SKM-1 treated with dmso at 0.1 percent for 144 hours (cell line): ENCODE measurements at regions not wholly inside any gene's neighbourhood (a gene's known extent, or its start where the extent isn't known, plus 50 kb on each side); places are given as distances from the start of the nearest gene placed in this dataset.
A peak's percentile ranks its signal among the peaks of the same experiment; 100 is the strongest.
"Not testable (repeated sequence)": the region's sequence is repeated elsewhere in the genome, so short reads cannot be mapped to it uniquely, and the experiment has no call there.

Source experiments
- DNase-seq: peaks from one replicate; lab custom pipeline; 2025; ENCODE audit not compliant: unreplicated experiment; lab: John Stamatoyannopoulos, UW

DNA sequence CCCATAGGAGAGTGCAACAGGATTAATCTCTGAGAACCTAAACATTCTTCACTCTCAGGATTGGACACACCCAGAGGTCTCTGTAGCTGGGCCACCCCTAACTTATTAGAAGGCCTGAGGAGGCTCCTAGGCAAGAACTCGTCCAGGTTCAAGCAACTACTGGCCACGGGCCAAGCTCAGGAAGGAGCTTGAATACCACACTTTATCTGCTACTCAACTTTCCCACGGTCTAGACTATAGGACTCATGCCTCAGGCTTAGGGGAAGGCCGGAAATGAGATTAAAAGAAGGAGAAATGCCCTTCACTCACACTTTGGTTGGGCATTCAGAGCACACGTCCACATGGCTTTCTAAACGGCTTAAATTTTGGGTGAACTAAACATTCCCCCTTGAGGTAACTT, 142.8 kb upstream of the PHYHIPL start:
- no peak for DNase-seq

DNA sequence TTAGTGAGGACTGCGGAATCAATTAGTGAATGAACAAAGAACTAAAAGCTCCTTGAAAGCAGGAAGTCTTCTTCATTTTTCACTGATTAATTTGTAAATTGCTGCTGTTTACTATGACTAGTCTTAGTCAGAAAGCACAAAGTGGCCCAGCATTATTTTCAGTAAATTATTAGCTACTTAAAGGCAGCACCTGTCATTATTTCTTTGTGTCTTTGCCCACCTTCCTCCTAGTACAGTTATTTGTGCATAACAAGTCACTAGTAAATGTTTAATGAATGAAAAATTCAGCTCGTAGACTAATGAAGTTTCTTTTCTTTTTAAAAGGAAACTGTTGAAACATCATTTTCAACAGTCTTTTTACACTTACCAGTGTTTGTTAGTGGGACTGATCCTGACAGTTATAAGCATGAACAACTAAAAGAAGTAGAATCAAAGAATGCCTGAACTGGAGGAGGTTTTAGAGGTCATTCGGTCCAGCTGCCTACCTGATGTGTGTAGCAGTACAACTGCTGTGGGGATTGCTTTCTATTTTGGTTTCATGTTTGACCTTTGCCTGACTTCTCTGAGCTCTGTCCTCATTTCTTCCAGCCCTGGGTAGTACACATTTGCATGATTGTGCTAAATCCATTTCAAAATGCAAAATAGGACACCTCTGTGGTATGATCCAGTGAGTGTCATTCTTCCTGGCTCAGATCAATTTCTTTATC, 140.0 kb upstream of the PHYHIPL start:
- no peak for DNase-seq

DNA sequence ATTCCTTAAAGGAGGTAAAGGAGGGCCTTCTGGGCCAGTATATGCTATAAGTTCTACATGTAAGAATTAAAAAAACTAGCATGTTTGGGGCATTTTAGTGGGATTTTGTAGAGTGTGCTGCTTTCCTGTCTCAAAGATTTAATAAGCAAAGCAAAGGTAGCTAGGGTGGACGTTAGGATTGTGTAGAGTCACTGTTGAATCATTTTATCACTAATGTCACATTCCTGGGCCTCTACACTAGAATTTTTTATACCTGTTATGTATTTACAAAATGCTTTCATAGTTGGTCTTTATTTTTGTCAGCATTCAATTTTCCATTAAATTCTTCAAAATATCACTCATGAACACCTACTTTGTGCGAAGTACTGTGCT, 139.4 kb upstream of the PHYHIPL start:
- DNase-seq = no peak

DNA sequence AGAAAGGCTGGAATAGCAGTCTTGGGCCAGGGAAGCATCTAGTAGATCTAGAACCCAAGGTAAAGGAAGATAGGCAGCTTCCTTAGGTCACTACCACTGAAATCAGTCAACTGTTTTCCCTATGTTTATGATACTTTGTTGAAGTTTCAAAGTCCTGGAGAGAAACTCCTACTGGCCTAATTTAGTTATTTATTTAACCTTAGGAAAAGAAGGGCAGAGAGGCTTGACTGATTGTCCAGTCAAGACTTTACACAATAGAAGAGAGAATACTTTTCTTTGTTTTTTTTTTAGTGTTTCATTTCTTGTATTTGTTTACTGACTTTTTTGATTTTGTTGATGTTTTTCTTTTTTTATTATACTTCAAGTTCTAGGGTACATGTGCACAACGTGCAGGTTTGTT, 138.9 kb upstream of the PHYHIPL start:
- no peak for DNase-seq

DNA sequence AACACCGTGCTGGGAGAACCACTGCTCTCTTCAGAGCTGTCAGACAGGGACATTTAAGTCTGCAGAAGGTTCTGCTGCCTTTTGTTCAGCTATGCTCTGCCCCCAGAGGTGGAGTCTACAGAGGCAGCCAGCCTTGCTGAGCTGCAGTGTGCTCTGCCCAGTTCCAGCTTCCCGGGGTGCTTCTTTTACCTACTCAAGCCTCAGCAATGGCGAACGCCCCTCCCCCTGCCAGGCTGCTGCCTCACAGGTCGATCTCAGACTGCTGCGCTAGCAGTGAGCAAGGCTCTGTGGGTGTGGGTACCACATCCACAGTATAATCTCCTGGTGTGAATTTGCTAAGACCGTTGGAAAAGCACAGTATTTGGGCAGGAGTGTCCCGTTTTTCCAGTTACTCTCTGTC, 133.1 kb upstream of the PHYHIPL start:
- DNase-seq = not testable (repeated sequence)

DNA sequence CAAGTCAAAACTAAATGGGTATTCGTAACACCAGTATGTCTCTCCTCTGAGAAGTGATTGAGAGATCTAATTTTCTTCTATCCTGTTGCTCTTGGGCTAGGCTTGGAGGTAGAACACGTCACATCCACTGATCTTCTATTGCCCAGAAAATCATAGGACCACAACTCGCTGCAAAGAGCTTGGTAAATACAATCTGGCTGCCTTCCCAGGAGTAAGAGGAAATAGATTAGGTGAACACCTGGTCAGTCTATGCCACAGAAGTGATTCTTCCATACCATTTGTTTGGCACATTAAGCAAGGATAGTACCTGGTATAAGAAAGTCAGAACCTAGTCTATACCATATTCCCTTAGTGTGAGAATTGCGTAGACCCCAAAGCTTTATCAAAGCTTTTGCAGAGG, 129.3 kb upstream of the PHYHIPL start:
- no peak for DNase-seq

DNA sequence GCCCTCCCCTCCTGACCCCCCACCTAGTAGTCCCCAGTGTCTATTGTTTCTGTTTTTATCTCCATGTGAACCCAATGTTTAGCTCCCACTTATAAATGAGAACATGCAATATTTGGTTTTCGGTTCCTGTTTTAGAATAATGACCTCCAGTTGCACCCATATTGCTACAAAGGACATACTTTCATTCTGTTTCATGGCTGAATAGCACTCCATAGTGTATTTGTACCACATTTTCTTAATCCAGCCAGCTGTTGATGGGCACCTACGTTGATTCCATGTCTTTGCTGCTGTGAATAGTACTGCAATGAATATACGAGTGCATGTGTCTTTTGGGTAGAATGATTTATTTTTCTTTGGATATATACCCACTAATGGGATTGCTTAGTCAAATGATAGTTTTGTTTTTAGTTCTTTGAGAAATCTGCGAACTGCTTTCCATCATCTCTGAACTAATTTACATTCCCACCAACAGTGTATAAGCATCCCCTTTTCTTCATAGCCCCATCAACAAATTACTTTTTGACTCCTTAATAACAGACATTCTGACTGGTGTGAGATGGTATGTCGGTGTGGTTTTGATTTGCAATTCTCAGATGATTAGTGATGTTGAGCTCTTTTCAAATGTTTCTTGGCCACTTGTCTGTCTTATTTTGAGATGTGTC, 128.4 kb upstream of the PHYHIPL start:
- peak; percentile 41 for DNase-seq

DNA sequence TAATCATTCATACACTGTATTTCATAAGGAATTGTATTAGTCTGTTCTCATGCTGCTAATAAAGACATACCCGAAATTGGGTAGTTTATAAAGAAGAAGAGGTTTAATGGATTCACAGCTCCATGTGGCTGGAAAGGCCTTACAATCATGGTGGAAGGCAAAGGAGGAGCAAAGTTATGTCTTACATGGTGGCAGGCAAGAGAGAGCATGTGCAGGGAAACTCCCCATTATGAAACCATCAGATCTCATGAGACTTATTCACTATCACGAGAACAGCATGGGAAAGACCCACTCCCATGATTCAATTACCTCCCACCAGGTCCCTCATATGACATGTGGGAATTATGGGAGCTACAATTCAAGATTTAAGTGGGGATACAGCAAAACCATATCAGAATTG, 122.9 kb upstream of the PHYHIPL start:
- DNase-seq = not testable (repeated sequence)

DNA sequence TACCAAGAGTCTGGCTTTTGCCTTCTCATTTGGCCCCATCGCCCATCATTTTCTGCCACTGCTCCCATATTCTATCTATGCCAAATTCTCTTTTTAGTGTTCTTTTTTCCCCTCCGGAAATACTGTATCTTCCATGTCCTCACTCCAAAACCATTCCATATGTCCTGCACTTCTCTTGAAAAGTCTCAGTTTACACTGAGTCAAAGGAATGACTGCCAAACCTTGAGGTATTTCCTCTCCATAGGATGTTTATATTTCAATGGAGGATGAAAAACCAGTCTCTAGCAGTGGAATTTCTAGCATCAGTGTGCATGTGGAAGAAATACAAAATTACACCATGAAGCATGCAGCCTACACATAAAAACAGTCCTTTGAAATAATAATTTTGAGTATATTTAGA, 121.4 kb upstream of the PHYHIPL start:
- DNase-seq = no peak

DNA sequence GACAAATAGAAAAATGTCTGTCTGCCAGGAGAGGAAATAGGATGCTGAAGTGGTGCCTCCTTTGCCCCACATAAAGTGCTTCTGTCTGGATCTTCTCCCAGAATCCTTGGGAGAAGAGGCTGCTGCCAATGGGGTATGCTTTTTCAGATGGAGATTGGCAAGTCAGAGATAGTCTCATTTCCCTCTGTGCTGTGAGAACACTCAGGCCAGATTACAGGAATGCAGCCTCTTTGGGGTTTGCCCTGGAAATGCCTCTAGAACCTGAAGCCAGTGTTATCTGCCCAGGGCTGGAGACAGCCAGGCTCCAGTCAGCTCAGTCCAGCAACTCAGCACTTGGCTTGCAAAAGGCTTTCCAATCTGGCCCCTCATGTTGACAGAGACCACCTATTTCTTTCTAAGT, 119.1 kb upstream of the PHYHIPL start:
- DNase-seq = no peak

DNA sequence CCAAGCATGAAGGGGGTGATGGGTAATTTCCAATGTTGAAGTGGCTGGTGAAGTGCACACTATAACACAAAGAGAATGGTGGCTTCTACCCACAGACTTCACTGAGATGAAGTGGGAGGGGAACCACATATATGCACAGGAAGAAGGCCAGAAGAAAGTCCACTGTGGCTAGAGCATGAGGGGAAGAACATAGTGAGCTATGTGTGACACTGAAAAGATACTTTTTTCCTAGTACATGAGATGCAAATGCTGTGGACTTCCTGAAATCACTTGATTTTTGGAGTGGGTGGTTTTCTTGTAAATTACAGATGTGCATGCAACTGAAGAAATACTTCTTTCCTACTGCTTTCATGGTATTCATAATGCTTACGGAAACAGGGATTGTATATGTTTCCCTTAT, 115.6 kb upstream of the PHYHIPL start:
- no peak for DNase-seq

DNA sequence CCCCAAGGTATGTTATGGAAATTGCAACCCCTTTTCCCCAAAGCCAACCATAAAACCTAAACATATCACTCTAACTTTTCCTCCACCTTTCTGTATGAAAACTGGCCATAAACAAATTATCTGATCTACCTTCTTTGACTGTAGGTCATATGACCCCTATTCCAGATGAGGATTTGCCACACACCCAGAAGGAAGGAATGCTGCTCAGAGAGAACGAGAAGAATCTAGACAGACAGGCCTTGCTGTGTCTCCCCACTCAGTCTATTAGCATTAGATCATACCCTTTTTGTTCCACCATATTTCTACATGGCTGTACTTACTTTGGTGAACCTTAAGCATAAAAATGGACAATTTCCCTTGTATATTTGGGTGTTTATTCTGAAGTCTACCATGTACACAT, 113.0 kb upstream of the PHYHIPL start:
- DNase-seq = no peak

DNA sequence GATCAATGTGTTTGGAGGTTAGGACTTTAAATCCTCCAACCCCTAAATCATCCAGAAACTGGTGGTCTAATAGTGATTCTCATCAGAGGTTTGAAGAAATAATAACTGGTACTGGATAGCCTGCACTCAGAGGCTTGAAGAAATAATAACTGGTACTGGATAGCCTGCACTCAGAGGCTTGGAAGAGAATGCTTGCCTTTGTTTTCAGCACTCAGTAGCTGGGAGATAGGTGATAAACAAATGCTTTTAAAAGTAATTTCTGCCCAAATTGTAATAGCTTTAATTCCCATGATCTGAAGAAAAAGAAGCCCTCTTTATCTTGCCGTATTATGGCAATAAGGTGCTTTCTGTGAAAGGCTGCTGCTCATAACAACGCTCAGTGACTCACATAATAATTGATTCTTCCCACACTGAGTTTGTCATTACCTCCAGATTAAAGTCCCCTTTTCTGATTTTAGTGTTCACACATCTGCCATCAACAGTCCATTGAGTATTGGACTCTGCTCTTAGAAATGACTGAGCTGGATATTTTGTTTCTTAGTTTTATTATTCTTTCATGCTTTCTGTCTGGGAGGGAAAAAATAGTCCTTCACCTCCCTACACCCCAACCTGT, 112.3 kb upstream of the PHYHIPL start:
- DNase-seq = no peak

DNA sequence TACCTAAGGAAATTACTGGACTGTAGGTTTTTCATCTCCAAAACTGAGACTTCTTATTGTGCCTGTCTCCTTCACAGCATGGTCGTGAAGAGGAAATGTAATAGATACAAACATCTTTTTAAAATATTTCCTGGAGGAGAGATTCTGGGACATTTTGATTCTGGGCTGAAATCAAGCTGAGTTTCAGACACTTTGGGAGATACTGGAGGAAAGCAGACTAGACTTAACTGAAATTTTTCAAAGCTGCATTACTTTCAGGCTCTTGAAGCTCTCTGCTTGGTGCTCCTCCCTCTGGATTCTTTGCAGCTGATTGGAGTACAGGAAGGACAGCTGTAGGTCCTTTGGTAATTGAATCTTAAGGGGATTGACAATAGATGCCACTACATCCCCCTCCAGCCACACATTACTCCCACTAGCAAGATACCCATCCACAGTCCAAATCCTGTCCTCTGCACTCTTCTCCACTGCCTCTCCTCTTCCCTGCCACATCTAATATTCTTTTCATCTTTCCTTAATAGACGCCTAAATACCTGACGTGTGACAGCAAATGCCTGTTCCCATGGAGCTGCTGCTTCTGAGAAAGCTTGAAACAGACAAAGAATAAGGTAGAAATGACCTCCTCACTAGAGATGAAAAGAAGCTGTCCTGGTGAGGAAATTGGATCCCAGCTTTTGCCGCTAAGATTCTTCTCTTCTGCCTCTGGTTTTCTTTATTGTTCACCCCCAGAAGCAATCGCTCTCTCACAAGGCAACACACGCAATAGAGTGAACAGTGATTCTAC, 111.5 kb upstream of the PHYHIPL start:
- no peak for DNase-seq

DNA sequence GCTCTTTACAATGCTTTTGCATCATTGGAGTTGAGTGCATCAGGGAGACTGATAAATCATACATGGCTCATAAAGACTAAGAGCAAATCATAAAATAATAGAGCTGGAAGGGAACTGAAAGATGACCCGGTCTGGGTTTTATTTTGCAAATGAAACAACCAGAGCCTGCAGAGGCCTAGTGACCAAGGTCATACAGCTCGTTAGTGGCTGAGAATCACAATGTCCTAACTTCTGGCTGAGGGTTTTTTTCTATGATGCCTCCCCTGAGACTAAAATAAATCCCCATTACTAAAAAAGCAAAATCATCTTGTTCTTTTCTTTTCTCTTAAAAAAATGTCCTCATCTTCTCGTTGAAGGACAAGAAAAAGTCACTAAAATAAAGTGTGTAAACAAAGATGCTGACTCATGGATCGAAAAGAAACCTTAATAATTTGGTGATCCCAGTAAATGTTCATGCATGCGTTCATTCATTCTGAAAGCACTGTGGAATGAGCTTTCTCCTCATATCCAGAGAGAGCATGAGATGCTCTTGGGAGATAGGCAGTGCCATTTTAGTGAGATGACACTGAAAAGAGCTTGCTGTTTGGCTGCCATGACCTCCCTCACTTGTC, 107.8 kb upstream of the PHYHIPL start:
- DNase-seq = no peak

DNA sequence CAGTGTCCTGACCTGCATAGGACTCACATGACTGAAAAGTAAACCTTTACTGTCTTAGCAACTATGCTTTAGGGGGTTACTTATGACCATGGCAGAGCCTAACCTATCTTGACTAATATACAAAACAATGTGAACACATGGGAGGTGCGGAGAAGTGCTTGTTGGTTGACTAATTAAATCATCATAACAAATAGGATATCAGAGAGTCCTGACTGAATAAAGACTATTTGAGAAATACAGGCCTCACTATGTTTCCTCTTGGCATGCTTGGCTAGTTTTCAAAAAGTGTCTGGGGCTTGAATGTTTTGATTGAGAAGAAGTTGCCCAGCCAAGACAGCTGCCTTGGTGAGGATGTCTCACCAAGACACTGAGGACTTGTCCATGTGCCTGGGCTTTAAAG, 104.4 kb upstream of the PHYHIPL start:
- DNase-seq = no peak

DNA sequence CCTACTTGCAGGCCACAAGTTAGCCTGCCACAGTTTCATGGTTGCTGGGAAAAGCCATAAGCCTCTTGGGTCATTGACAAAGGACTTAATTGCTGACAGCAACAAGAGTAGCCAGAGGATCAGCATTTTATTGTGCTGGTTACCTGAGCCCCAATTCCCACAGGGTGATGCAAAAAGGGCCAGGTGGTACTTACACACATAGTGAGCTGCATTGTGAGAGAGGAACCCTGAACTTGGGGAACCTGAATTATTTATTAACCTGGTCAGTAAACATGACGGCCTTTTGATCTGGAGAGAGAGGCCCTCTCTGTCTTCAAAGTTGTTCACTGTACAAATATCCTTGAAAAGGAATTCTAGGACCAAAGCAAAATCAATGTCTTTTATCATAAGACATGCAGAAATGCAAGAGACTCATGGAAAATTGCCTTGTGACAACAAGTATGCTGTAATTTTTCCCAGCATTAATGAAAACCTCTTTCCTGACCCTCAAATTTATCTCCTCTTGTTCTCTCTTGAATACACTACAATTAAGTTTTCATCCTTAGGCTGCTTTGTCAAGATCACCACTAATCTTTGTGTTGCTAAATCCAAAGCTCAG, 102.9 kb upstream of the PHYHIPL start:
- DNase-seq = no peak

DNA sequence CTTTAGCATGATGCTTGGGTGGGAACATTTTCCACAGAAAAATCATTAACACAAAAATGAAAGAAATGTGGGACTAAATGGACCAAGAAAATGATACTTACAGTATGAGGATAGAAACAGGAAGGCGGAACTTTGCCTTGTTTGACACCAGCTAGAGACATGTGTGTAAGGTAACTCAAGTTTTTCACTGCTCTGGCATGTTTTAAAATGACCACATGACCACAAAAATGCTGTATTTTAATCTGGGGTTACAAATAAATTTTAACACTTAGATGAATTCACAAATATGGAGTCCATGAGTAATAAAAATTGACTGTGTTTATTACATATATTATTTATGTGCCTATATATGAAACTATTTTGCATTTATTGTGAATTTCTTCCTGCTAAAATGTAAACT, 100.9 kb upstream of the PHYHIPL start:
- no peak for DNase-seq

DNA sequence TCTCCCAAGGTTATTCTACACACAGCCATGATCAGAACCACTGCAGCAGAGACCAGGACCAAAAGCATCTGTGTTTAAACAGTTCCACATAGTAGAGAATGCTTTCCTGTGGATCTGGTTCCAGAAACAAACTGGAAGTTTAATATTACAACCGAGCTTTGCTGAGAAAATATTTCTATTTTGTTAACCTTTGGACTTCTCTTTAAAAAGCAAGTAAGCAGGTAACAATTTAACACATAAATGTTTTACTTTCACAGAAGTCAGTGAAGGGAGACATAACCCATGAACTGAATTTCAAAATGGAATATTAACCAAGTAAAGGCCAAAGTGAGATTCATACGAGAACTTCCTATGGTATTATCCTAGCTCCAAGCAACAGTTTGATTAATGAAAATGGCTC, 98.6 kb upstream of the PHYHIPL start:
- DNase-seq = no peak

DNA sequence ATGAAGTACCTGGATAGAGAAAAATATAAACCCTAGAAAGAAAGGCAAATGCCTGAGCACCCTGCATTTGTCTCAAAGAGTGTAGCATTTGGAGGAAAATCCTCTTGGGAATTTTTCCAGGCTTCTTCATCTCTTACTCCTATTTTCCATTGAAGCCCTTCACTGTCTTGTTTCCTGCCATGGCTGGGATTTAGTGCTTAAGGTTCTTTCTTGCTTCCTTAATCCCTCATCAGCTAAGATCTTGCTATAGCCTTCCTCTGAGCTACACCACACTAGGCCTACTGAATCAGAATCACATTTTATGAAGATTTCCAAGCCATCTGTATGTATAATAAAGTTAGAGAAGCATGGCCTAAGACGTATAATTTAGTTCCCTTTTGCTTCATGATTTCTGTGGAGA, 97.5 kb upstream of the PHYHIPL start:
- no peak for DNase-seq
